Ramos (cell line): ENCODE measurements at regions not wholly inside any gene's neighbourhood (a gene's known extent, or its start where the extent isn't known, plus 50 kb on each side); places are given as distances from the start of the nearest gene placed in this dataset.

Experiments used
- in situ Hi-C: fragments of 300-500 bp; cut with MboI; formaldehyde crosslinking; loops from one replicate; pipeline ENCODE4 v1.14.3; 2022; ENCODE audit warnings: low sequenced_read_pairs; ENCODE audit not compliant: unreplicated experiment

GRCh38 chr10:123475466-123475865 lies 190.7 kb upstream of the GPR26 start:
- in situ Hi-C loops, result no loop called here

DNA sequence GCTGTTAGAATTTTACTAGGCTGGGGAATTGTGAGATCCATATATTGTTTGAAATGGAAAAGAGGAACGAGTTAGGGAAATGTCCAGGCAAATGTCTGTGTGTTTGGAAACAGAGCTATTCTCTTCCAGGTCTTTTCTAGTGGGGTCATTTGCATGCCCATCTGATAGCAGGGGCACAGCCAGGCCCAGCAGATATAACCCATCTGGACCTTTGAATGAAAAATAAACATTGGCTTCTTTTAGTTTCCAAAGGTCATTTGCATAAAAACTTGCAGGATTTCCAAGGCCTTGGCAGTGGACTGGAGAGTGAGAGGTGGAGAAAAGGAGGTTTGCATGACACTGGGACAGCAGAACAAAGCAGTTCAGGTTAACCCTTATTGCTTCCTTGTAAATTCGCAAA lies 188.0 kb upstream of the GPR26 start:
- in situ Hi-C loops, result no loop called here

DNA sequence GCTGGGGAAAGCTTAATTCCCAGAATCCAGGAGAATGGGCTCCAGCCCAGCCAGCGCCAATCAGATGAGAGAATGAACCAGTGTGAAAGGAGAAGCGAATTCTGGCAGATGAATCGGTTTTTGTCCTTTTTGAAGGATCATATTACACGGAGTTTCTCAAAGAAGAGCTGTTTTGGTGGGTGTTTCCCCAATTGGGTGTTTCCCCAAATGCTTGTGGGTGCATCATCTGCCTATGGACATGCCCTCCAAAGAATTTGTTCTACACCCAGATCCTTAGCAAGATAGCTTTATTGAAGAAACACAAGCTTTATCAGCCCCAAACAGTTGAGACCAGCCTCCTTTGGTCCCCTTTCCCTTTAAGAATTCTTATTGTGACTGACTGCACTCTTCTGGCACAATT lies 186.5 kb upstream of the GPR26 start:
- in situ Hi-C loops, result no loop called here

GRCh38 chr10:123480344-123480743 lies 185.8 kb upstream of the GPR26 start:
- in situ Hi-C loops, result no loop called here

DNA sequence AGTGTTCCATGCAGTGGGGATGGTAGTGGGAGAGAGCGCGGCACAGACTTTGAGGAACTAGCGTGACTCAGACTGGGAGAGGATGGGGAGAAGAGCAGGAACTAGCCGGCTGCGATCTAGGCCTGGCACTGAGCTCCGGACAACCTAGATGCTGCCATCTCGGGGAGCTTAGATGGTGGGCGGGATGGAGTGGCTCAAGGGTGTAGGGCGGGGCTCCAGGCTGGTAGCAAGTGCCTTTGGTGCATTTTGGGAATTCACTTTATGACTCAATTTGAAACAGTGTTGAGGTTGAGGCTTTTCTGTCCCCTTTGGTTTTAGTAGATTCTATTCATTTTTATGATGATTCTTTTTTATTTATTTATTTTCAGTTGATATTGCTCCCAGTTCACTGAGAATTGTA lies 185.3 kb upstream of the GPR26 start:
- in situ Hi-C loops, result no loop called here

DNA sequence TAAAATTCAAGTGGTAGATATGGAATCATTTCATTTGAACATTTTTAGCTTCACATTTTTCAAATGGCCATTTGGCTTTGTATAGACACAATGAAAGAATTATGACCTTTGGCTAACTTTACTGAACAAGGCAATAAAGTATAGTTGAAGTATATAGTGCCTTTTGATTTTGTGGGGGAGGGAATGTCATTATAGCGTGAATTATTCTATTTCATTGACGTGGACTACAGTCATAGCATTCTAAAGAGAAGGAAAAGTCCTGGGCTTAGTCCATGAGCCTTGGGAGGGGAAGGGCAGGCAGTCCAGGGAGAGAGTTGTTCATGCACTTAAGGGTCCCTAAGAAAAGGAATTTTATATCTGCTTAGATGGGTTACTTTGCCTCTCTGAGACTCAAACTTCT lies 181.4 kb upstream of the GPR26 start:
- in situ Hi-C loops, result no loop called here

DNA sequence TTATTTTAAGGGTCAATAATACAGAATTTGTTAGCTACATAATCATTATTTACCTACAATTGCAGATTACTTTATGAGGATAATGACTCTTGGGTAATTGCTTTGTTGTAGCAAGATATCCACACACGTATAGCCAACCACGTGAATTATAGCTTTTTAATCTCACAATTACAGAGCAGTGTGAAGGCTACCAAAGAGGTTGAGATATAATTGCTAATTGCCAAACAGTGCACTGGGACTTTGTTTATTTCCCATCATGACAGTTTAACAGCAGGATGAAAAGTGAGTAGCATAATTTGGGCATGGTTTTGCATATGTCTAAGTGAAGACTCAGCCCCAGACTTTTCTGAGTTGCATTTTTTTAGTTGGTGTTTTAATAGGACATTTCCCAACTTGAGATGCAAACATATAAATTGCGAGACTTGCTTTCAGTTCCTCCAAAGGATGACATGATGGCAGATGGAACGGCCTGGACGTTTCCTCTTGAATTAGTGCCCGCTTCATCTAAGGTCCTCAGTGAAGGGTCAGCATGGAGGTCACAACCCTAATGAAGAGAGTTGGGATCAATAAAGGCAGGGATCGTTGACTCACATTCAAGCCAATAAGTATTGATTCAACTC lies 180.7 kb upstream of the GPR26 start:
- in situ Hi-C loops, result no loop called here

GRCh38 chr10:123488436-123488835 lies 177.7 kb upstream of the GPR26 start:
- in situ Hi-C loops, result no loop called here

GRCh38 chr10:123491364-123491763 lies 174.8 kb upstream of the GPR26 start:
- in situ Hi-C loops, result no loop called here

GRCh38 chr10:123492016-123492415 lies 174.1 kb upstream of the GPR26 start:
- in situ Hi-C loops, result no loop called here

DNA sequence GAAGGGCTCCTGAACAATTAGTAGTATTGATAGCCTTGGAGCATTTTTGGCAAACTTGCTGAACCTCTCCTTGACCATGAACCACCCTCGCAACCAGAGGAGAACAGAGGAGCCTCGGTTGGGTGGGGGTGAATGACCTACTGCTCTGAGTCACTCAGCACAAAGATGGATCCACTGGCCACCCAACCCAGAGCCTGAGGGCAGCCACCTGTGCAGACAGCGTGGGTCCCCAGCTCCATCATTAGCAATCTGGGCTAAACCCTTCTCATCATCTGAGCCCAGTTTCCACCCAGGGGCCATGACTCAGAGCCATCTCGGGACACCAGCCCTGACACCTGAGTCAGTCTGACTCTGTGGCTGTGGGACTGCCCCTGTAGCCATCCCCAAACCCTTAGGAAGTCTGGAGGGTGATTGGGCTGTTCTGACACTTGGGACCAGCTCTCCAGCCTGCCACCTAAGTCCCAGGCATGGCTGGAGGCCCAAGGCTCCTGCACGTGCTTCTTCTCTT lies 171.8 kb upstream of the GPR26 start:
- in situ Hi-C loops, result no loop called here

DNA sequence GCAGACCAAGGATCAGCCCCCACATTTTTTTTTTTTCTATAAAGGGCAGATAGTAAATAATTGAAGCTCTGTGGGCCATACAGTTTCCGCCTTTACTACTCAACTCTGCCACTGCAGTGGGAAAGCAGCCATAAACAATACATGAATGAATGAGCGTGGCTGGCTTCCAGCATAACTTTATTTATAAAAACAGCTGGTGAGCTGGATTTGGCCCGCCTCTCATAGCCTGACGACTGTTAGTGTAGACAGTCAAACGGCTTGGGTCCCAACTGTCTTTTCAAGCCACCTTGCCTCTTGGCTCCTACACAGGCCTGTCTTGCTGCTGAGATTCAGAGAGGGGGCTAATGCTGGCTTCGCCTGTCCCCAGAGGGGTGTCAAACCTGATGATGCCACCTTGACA lies 169.8 kb upstream of the GPR26 start:
- in situ Hi-C loops, result no loop called here

- in situ Hi-C loops, result no loop called here
These were observed 169.0 kb upstream of the GPR26 start for GRCh38 chr10:123496996-123497660.

DNA sequence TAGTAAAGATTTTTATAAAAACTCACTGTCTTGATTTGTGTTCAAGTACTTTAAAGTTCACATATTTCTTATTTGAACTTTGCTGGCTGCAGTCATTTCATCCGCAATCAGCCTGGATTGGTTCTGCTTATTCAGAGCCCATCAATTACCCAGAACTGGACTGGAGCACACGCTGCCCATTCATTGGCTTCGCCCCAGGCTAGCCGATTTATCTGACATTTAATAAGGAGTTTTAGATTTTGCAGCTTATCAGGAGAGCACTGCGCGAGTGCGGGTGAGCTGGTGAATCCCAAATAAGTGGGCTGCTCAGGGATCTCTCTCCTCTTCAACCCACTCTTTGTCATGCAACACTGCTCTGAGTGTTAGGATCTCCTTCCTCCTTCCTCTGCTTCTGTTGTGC lies 166.0 kb upstream of the GPR26 start:
- in situ Hi-C loops, result no loop called here

- in situ Hi-C loops, result no loop called here
These were observed 165.0 kb upstream of the GPR26 start for GRCh38 chr10:123501148-123501547.

- in situ Hi-C loops, result no loop called here
These were observed 163.2 kb upstream of the GPR26 start for GRCh38 chr10:123502983-123503382.

GRCh38 chr10:123506455-123506854 lies 159.7 kb upstream of the GPR26 start:
- in situ Hi-C loops, result no loop called here

DNA sequence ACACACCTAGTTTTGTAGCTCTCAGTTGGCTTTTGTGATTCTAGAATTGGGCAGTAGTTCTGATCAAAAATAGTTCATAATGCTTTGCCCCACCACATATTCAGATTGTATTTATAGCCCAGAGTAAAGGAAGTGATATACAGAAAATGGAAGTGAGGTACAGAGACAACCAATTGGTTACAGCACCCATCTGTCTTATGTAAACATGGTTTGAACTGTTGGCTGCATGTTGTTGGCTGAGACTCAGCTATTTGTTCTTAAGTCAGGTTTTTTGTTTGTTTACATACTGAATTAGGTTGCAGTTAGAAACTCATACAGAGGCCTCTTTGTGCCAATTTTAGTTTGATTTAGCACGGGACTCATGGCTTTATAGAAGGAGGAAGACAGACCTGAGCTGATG lies 158.9 kb upstream of the GPR26 start:
- in situ Hi-C loops, result no loop called here

DNA sequence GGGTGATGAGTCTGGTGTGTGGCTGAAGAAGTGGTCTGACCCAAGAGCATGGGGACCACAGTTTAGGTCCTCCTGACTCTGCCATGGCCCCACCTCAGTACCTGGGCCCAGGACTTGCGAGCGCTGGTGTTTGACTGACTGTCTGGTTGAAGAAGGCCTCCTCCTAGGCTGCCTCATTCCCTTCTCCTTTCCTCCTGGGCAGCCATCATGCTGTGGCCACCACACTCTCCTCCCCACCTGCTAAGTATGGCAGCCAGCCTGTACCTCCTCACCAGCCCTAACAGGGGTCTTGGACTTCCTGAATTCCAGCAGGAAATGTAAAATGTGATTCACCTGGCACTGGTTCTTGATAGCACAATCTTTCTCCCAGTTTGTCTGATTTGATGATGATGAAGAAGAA lies 156.8 kb upstream of the GPR26 start:
- in situ Hi-C loops, result no loop called here

DNA sequence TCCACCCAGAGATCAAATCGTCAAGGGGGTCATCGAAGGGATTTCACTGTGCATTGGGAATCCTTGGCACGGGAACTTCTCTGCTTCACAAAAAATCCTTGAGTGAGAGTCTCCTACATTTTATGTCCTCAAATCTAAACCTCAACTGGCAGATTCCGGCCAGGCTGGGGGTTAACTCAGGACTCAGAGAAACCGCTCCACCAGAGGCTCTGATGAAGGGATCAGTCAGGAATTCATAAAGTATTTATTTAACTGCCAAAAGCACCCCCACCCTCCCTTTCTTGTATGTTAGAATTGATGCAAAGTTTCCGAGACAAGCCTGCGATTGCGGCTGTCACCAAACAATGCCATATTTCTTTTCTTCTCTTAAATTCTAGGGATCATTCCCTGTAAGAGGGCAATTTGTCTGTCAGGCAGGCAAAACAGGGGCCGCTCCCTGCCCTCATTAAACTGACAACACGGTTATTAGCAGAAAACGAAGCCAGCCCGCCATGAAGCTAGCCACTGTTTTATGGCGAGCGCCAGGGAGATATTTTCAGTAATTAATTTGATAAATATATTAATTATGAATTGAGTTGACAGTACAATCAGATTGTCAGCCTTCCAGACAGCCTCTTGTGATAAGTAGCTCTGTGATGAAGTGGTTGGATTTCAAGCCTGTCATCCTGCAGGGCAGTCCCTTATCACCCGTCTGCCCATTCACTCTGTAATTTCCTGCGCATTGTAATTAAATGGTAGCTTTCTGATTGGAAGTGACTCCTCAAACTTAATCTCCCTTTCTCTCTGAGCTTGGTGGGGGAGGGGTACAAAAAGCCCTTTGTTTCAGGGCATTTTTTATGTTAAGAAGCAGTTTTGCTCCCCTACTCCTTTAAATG lies 153.0 kb upstream of the GPR26 start:
- in situ Hi-C loops, result no loop called here

GRCh38 chr10:123513870-123514269 lies 152.3 kb upstream of the GPR26 start:
- in situ Hi-C loops, result no loop called here
